MCF 10A (cell line): ENCODE measurements at regions not wholly inside any gene's neighbourhood (a gene's known extent, or its start where the extent isn't known, plus 50 kb on each side); places are given as distances from the start of the nearest gene placed in this dataset.
"Not testable (repeated sequence)": the region's sequence is repeated elsewhere in the genome, so short reads cannot be mapped to it uniquely, and the experiment has no call there.

Source experiments
- BruUV-seq: library from RNA; stranded (reverse); fragments of 400-500 nt; replicated peaks from 2 replicates; lab custom pipeline; 2021; lab: Mats Ljungman, UMichigan
- CTCF ChIA-PET: fragments of 300-600 bp; sonication (Branson Sonifier 250); formaldehyde crosslinking; extraction: SDS; loops from one replicate; lab custom pipeline; 2021; ENCODE audit warnings: antibody characterized with exemption, inconsistent platforms; lab: Yijun Ruan, JAX
- POLR2A ChIA-PET: fragments of 300-600, 350-650 bp; sonication (Branson Sonifier 250); formaldehyde crosslinking; extraction: SDS; loops from one replicate; lab custom pipeline; 2020; ENCODE audit warnings: antibody characterized with exemption, inconsistent platforms; lab: Yijun Ruan, JAX
- DNase-seq: peaks from one replicate; pipeline ENCODE4 v3.0.0-alpha.2; 2018; ENCODE audit not compliant: unreplicated experiment
- H3K27ac Mint-ChIP-seq: one replicate; pipeline ENCODE4 v1.8.0; 2022; ENCODE audit warnings: mild to moderate bottlenecking, low read depth, mixed read lengths; ENCODE audit not compliant: unreplicated experiment
- H3K27me3 Mint-ChIP-seq: one replicate; pipeline ENCODE4 v1.8.0; 2022; ENCODE audit warnings: mixed read lengths; ENCODE audit not compliant: insufficient read depth, unreplicated experiment
- H3K36me3 Mint-ChIP-seq: one replicate; pipeline ENCODE4 v1.8.0; 2022; ENCODE audit warnings: mild to moderate bottlenecking, moderate library complexity, mixed read lengths; ENCODE audit not compliant: insufficient read depth, unreplicated experiment
- H3K4me1 Mint-ChIP-seq: one replicate; pipeline ENCODE4 v1.8.0; 2022; ENCODE audit warnings: mixed read lengths; ENCODE audit not compliant: insufficient read depth, unreplicated experiment
- H3K4me3 Mint-ChIP-seq: one replicate; pipeline ENCODE4 v1.8.0; 2022; ENCODE audit warnings: mild to moderate bottlenecking, moderate library complexity, mixed read lengths; ENCODE audit not compliant: unreplicated experiment
- H3K9me3 Mint-ChIP-seq: one replicate; pipeline ENCODE4 v1.8.0; 2022; ENCODE audit warnings: mixed read lengths; ENCODE audit not compliant: unreplicated experiment
- intact Hi-C: fragments of 100-400 bp; cut with micrococcal nuclease; formaldehyde crosslinking; loops from 2 replicates; pipeline ENCODE4 v1.14.1; 2022
- TF ChIP-seq, protein P1 (sequence below): fragments of 200-600 bp; IDR thresholded peaks from one replicate; pipeline ENCODE4 v1.8.0; 2022; ENCODE audit warnings: antibody characterized with exemption, mild to moderate bottlenecking; ENCODE audit not compliant: unreplicated experiment

DNA sequence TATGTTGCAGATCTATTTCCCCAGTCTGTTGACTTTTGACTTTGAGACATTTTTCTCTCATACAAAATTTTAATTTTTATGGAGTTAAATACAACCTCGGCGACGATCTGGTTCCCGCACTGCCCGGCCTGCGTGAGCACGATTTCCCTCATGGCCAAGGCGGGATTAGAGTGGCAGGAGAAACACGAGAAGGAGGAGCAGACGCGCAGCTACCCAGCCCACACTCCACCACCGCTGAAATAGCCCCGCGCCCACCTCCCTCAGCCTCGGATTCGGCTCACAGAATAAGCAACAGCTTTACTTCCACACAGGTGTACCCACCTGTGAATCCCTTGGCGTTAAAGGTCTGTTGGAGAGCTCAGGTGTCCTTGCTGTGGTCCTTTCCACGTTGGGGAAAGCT is 4209.4 kb upstream of the OR11H1 start:
- DNase-seq, CTCF ChIA-PET: not testable (repeated sequence)

DNA sequence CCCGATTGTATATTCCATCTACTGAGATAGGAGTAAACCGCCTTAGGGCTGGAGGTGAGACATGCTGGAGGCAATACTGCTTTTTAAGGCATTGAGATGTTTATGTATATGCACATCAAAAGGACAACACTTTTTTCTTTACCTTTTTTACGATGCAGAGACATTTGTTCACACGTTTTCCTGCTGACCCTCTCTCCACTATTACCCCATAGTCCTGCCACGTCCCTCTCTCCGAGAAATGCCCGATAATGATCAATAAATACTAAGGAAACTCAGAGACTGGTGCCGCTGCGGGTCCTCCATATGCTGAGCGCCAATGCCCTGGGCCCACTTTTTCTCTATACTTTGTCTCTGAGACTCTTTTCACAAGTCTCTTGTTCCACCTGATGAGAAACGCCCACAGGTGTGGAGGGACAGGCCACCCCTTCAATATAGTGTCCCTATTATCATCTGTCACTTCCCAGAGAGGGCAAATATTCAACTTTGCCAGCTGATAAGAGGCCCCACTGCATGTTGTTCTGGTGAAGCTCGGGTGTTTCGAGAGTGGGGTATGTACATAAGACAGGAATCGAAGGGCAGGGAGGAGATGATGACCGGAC is 4203.5 kb upstream of the OR11H1 start:
- H3K4me1 Mint-ChIP-seq, H3K36me3 Mint-ChIP-seq, BruUV-seq, DNase-seq, H3K27ac Mint-ChIP-seq, H3K27me3 Mint-ChIP-seq, POLR2A ChIA-PET, intact Hi-C loops, CTCF ChIA-PET, H3K4me3 Mint-ChIP-seq: not testable (repeated sequence)
- peaks cover 37% of the 10 kb centered on the region for H3K9me3 Mint-ChIP-seq

More for the DNA sequence above, 4209.4 kb upstream of the OR11H1 start:
- H3K4me3 Mint-ChIP-seq, POLR2A ChIA-PET, BruUV-seq, intact Hi-C loops, H3K36me3 Mint-ChIP-seq, H3K4me1 Mint-ChIP-seq, H3K27ac Mint-ChIP-seq, H3K27me3 Mint-ChIP-seq: not testable (repeated sequence)
- H3K9me3 Mint-ChIP-seq = peaks cover 26% of the 10 kb centered on the region

DNA sequence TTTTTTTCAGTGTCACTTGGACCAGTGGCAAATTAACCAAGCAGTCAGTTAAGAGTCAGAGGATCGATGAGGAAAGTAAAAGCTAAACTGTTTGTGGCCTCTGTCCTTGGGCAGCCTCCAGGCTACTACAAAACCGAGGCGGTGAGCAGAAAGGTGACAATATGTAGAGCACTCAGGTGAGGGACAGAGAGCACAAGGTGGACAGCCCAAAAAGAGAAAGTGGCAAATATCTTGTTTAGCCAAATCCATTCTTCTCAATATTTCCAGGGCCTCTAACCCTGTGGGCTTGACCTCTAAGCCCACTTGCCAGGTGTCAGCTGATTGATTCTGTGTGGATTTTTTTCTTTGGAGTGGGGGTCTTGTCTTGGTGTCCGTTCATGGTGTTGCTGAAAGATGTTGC is 4202.2 kb upstream of the OR11H1 start:
- POLR2A ChIA-PET = no interaction called here

DNA sequence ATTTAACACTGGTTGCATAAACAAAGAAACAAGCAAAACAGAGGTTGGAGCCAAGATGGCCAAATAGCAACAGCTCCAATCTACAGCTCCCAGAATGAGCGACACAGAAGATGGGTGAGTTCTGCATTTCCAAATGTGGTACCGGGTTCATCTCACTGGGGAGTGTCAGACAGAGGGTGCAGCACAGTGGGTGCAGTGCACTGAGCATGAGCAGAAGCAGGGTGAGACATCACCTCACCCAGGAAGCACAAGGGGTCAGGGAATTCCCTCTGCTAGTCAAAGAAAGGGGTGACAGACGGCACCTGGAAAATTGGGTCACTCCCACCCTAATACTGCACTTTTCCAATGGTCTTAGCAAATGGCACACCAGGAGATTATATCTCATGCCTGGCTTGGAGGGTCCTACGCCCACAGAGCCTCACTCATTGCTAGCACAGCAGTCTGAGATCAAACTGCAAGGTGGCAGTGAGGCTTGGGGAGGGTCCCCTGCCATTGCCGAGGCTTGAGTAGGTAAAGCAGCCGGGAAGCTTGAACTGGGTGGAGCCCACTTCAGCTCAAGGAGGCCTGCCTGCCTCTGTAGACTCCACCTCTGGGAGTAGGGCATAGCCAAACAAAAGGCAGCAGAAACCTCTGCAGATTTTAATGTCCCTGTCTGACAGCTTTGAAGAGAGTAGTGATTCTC is 4186.5 kb upstream of the OR11H1 start:
- H3K9me3 Mint-ChIP-seq = peaks cover 55% of the 10 kb centered on the region
- H3K36me3 Mint-ChIP-seq, H3K27me3 Mint-ChIP-seq, H3K4me3 Mint-ChIP-seq, BruUV-seq, H3K27ac Mint-ChIP-seq, H3K4me1 Mint-ChIP-seq, intact Hi-C loops, POLR2A ChIA-PET, DNase-seq: not testable (repeated sequence)
- CTCF ChIA-PET = interaction anchor here (1.1 kb wide), 1 partner anchor 38 kb away, joined by 3 read pairs; no protein-coding TSS in a partner anchor

More for the DNA sequence above, 4202.2 kb upstream of the OR11H1 start:
- no peak for DNase-seq
- H3K4me1 Mint-ChIP-seq = no peaks in the 10 kb centered on the region
- H3K4me3 Mint-ChIP-seq = no peak overlapping the region
- TF ChIP-seq, protein P1, sequence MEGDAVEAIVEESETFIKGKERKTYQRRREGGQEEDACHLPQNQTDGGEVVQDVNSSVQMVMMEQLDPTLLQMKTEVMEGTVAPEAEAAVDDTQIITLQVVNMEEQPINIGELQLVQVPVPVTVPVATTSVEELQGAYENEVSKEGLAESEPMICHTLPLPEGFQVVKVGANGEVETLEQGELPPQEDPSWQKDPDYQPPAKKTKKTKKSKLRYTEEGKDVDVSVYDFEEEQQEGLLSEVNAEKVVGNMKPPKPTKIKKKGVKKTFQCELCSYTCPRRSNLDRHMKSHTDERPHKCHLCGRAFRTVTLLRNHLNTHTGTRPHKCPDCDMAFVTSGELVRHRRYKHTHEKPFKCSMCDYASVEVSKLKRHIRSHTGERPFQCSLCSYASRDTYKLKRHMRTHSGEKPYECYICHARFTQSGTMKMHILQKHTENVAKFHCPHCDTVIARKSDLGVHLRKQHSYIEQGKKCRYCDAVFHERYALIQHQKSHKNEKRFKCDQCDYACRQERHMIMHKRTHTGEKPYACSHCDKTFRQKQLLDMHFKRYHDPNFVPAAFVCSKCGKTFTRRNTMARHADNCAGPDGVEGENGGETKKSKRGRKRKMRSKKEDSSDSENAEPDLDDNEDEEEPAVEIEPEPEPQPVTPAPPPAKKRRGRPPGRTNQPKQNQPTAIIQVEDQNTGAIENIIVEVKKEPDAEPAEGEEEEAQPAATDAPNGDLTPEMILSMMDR = no peak
- H3K36me3 Mint-ChIP-seq = no peaks in the 10 kb centered on the region
- peaks cover 43% of the 10 kb centered on the region for H3K9me3 Mint-ChIP-seq
- CTCF ChIA-PET = no interaction called here
- no TSS peak for BruUV-seq
- H3K27me3 Mint-ChIP-seq = no peaks in the 10 kb centered on the region
- no peak overlapping the region for H3K27ac Mint-ChIP-seq
- intact Hi-C loops = no loop called here

DNA sequence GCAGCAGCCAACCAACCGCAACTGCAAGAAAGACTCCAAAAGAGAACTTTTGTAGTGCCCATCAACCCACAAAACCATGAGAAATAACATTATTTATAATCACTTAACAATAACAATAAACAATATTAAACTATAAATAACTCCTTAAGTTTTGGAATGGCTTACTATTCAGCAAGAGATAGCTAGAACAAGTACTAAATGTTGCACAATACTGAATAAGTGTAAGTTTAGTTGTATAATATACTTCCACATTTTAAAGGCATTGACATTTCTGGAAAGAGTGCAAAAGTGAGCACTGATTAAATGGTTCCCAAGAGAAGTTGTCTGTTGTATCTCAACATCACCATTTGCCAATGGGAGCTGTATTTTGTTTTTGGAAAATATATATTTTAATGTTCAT is 4176.8 kb upstream of the OR11H1 start:
- DNase-seq, CTCF ChIA-PET, intact Hi-C loops, H3K27me3 Mint-ChIP-seq, POLR2A ChIA-PET, BruUV-seq, H3K36me3 Mint-ChIP-seq, H3K4me1 Mint-ChIP-seq, H3K27ac Mint-ChIP-seq, H3K4me3 Mint-ChIP-seq: not testable (repeated sequence)
- H3K9me3 Mint-ChIP-seq = peaks cover 57% of the 10 kb centered on the region

DNA sequence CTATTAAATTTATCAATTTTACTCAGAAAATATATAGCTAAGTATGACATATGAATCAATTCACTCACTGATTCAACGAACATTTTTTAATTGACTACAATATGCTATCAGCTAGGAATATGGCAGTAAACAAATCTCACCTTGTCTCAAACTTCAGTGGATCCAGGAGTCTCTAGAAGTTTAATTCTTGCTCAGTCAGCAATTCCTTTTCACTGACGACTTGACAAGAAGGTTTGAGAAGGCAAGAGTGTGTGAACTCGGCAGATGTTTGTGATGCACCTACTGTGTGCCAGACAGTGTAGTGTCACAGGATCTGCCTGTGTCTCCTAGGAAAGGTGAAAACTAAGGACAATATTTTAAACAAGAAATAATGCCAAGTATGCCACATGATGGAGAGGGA is 4175.7 kb upstream of the OR11H1 start:
- H3K4me1 Mint-ChIP-seq, CTCF ChIA-PET, POLR2A ChIA-PET, H3K27me3 Mint-ChIP-seq, BruUV-seq, H3K36me3 Mint-ChIP-seq, intact Hi-C loops, H3K4me3 Mint-ChIP-seq, H3K27ac Mint-ChIP-seq, DNase-seq: not testable (repeated sequence)
- H3K9me3 Mint-ChIP-seq = peaks cover 57% of the 10 kb centered on the region
